ENCODE measurements at regions not wholly inside any gene's neighbourhood (a gene's known extent, or its start where the extent isn't known, plus 50 kb on each side); places are given as distances from the start of the nearest gene placed in this dataset.

DNA sequence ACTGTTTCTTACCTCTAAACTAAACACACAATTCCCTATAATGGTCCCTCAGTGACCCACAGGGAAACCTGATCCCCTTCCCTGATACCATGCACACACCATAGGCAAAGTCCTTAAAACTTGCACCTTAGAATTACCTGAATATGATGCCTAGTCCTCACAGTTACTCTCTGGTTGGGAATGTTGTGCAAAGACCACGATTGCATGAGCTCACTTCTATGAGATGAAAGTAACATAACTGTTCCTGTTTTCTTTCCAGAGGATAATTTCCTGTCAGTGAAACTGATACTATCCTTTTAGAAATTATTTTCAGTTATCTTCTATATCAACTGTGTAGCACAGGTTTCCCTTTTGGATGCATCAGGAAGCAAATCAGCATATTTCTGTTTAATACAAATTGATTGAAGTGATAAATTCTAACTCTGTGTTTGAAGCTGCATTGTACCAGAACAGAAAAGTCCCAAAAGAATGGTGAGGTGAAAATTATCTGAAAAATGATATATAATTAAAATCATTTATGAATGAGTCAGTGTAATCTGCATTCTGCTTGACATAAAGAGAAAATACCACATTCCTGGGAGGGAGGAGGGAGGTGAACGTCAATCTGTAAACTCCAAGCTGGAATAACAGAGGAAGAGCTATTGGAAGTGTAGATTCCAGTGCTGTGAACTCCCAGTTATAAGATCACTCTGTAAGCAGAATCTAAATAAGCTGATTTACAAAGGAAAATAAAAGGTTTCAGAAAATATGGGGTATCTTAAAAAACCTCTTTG, 51.2 kb upstream of the TNFAIP8 start:
- TF ChIP-seq, protein P1, sequence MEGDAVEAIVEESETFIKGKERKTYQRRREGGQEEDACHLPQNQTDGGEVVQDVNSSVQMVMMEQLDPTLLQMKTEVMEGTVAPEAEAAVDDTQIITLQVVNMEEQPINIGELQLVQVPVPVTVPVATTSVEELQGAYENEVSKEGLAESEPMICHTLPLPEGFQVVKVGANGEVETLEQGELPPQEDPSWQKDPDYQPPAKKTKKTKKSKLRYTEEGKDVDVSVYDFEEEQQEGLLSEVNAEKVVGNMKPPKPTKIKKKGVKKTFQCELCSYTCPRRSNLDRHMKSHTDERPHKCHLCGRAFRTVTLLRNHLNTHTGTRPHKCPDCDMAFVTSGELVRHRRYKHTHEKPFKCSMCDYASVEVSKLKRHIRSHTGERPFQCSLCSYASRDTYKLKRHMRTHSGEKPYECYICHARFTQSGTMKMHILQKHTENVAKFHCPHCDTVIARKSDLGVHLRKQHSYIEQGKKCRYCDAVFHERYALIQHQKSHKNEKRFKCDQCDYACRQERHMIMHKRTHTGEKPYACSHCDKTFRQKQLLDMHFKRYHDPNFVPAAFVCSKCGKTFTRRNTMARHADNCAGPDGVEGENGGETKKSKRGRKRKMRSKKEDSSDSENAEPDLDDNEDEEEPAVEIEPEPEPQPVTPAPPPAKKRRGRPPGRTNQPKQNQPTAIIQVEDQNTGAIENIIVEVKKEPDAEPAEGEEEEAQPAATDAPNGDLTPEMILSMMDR (IDR thresholded peaks at IDR 0.05; ENCODE audit: low read length, missing control alignments): no peak
- no peak for DNase-seq (ENCODE audit: low read depth)
- no peak overlapping the region for H3K4me3 ChIP-seq (replicated peaks; ENCODE audit: low read depth, low read length)
